ENCODE measurements at regions not wholly inside any gene's neighbourhood (a gene's known extent, or its start where the extent isn't known, plus 50 kb on each side); places are given as distances from the start of the nearest gene placed in this dataset.
"Not testable (repeated sequence)": the region's sequence is repeated elsewhere in the genome, so short reads cannot be mapped to it uniquely, and the experiment has no call there.

- not testable (repeated sequence) for H3K4me1 ChIP-seq (ENCODE audit: control insufficient read depth in 2 of 2, insufficient read depth in 2 of 2, low read length in 2 of 2); H3K27ac ChIP-seq (ENCODE audit: low read depth in 2 of 2, low read length in 2 of 2); H3K9me3 ChIP-seq (ENCODE audit: control insufficient read depth in 2 of 2, low read length in 2 of 2); H3K9ac ChIP-seq (ENCODE audit: low read depth in 1 of 2, low read length in 2 of 2); H3K27me3 ChIP-seq (ENCODE audit: control insufficient read depth in 2 of 2, insufficient read depth in 2 of 2, low read length in 2 of 2); H3K4me3 ChIP-seq (ENCODE audit: low read length in 2 of 2); H3K36me3 ChIP-seq (ENCODE audit: control insufficient read depth in 2 of 2, insufficient read depth in 2 of 2, low read length in 2 of 2)
Measured at GRCh38 chr9:41789387-41789786, 339.8 kb downstream of the CNTNAP3B start.

GRCh38 chr9:41787951-41788350, 341.3 kb downstream of the CNTNAP3B start:
- H3K4me3 ChIP-seq (ENCODE audit: low read length in 2 of 2); H3K9ac ChIP-seq (ENCODE audit: low read depth in 1 of 2, low read length in 2 of 2); H3K4me1 ChIP-seq (ENCODE audit: control insufficient read depth in 2 of 2, insufficient read depth in 2 of 2, low read length in 2 of 2); H3K27me3 ChIP-seq (ENCODE audit: control insufficient read depth in 2 of 2, insufficient read depth in 2 of 2, low read length in 2 of 2); H3K27ac ChIP-seq (ENCODE audit: low read depth in 2 of 2, low read length in 2 of 2); H3K36me3 ChIP-seq (ENCODE audit: control insufficient read depth in 2 of 2, insufficient read depth in 2 of 2, low read length in 2 of 2); H3K9me3 ChIP-seq (ENCODE audit: control insufficient read depth in 2 of 2, low read length in 2 of 2): not testable (repeated sequence)

GRCh38 chr9:41787270-41787669, 342.0 kb downstream of the CNTNAP3B start:
- H3K9ac ChIP-seq (ENCODE audit: low read depth in 1 of 2, low read length in 2 of 2); H3K27me3 ChIP-seq (ENCODE audit: control insufficient read depth in 2 of 2, insufficient read depth in 2 of 2, low read length in 2 of 2); H3K9me3 ChIP-seq (ENCODE audit: control insufficient read depth in 2 of 2, low read length in 2 of 2); H3K4me1 ChIP-seq (ENCODE audit: control insufficient read depth in 2 of 2, insufficient read depth in 2 of 2, low read length in 2 of 2); H3K27ac ChIP-seq (ENCODE audit: low read depth in 2 of 2, low read length in 2 of 2); H3K4me3 ChIP-seq (ENCODE audit: low read length in 2 of 2); H3K36me3 ChIP-seq (ENCODE audit: control insufficient read depth in 2 of 2, insufficient read depth in 2 of 2, low read length in 2 of 2): not testable (repeated sequence)

- not testable (repeated sequence) for H3K27me3 ChIP-seq (ENCODE audit: control insufficient read depth in 2 of 2, insufficient read depth in 2 of 2, low read length in 2 of 2); H3K9me3 ChIP-seq (ENCODE audit: control insufficient read depth in 2 of 2, low read length in 2 of 2); H3K36me3 ChIP-seq (ENCODE audit: control insufficient read depth in 2 of 2, insufficient read depth in 2 of 2, low read length in 2 of 2); H3K9ac ChIP-seq (ENCODE audit: low read depth in 1 of 2, low read length in 2 of 2); H3K27ac ChIP-seq (ENCODE audit: low read depth in 2 of 2, low read length in 2 of 2); H3K4me1 ChIP-seq (ENCODE audit: control insufficient read depth in 2 of 2, insufficient read depth in 2 of 2, low read length in 2 of 2); H3K4me3 ChIP-seq (ENCODE audit: low read length in 2 of 2)
Measured at GRCh38 chr9:41784006-41784405, 345.2 kb downstream of the CNTNAP3B start.

- not testable (repeated sequence) for H3K9me3 ChIP-seq (ENCODE audit: control insufficient read depth in 2 of 2, low read length in 2 of 2); H3K27me3 ChIP-seq (ENCODE audit: control insufficient read depth in 2 of 2, insufficient read depth in 2 of 2, low read length in 2 of 2); H3K9ac ChIP-seq (ENCODE audit: low read depth in 1 of 2, low read length in 2 of 2); H3K4me1 ChIP-seq (ENCODE audit: control insufficient read depth in 2 of 2, insufficient read depth in 2 of 2, low read length in 2 of 2); H3K27ac ChIP-seq (ENCODE audit: low read depth in 2 of 2, low read length in 2 of 2); H3K4me3 ChIP-seq (ENCODE audit: low read length in 2 of 2); H3K36me3 ChIP-seq (ENCODE audit: control insufficient read depth in 2 of 2, insufficient read depth in 2 of 2, low read length in 2 of 2)
Measured at GRCh38 chr9:41783070-41783810, 346.0 kb downstream of the CNTNAP3B start.

- H3K9ac ChIP-seq (ENCODE audit: low read depth in 1 of 2, low read length in 2 of 2); H3K27ac ChIP-seq (ENCODE audit: low read depth in 2 of 2, low read length in 2 of 2); H3K4me1 ChIP-seq (ENCODE audit: control insufficient read depth in 2 of 2, insufficient read depth in 2 of 2, low read length in 2 of 2); H3K9me3 ChIP-seq (ENCODE audit: control insufficient read depth in 2 of 2, low read length in 2 of 2); H3K36me3 ChIP-seq (ENCODE audit: control insufficient read depth in 2 of 2, insufficient read depth in 2 of 2, low read length in 2 of 2); H3K27me3 ChIP-seq (ENCODE audit: control insufficient read depth in 2 of 2, insufficient read depth in 2 of 2, low read length in 2 of 2); H3K4me3 ChIP-seq (ENCODE audit: low read length in 2 of 2): not testable (repeated sequence)
Measured at GRCh38 chr9:41781899-41782298, 347.3 kb downstream of the CNTNAP3B start.

GRCh38 chr9:41779897-41780406, 349.3 kb downstream of the CNTNAP3B start:
- H3K4me3 ChIP-seq (ENCODE audit: low read length in 2 of 2); H3K36me3 ChIP-seq (ENCODE audit: control insufficient read depth in 2 of 2, insufficient read depth in 2 of 2, low read length in 2 of 2); H3K27ac ChIP-seq (ENCODE audit: low read depth in 2 of 2, low read length in 2 of 2); H3K27me3 ChIP-seq (ENCODE audit: control insufficient read depth in 2 of 2, insufficient read depth in 2 of 2, low read length in 2 of 2); H3K4me1 ChIP-seq (ENCODE audit: control insufficient read depth in 2 of 2, insufficient read depth in 2 of 2, low read length in 2 of 2); H3K9me3 ChIP-seq (ENCODE audit: control insufficient read depth in 2 of 2, low read length in 2 of 2); H3K9ac ChIP-seq (ENCODE audit: low read depth in 1 of 2, low read length in 2 of 2): not testable (repeated sequence)

GRCh38 chr9:41779192-41779591, 350.0 kb downstream of the CNTNAP3B start:
- not testable (repeated sequence) for H3K27ac ChIP-seq (ENCODE audit: low read depth in 2 of 2, low read length in 2 of 2); H3K4me1 ChIP-seq (ENCODE audit: control insufficient read depth in 2 of 2, insufficient read depth in 2 of 2, low read length in 2 of 2); H3K27me3 ChIP-seq (ENCODE audit: control insufficient read depth in 2 of 2, insufficient read depth in 2 of 2, low read length in 2 of 2); H3K9ac ChIP-seq (ENCODE audit: low read depth in 1 of 2, low read length in 2 of 2); H3K9me3 ChIP-seq (ENCODE audit: control insufficient read depth in 2 of 2, low read length in 2 of 2); H3K36me3 ChIP-seq (ENCODE audit: control insufficient read depth in 2 of 2, insufficient read depth in 2 of 2, low read length in 2 of 2); H3K4me3 ChIP-seq (ENCODE audit: low read length in 2 of 2)

- H3K4me3 ChIP-seq (ENCODE audit: low read length in 2 of 2); H3K9ac ChIP-seq (ENCODE audit: low read depth in 1 of 2, low read length in 2 of 2); H3K36me3 ChIP-seq (ENCODE audit: control insufficient read depth in 2 of 2, insufficient read depth in 2 of 2, low read length in 2 of 2); H3K9me3 ChIP-seq (ENCODE audit: control insufficient read depth in 2 of 2, low read length in 2 of 2); H3K4me1 ChIP-seq (ENCODE audit: control insufficient read depth in 2 of 2, insufficient read depth in 2 of 2, low read length in 2 of 2); H3K27ac ChIP-seq (ENCODE audit: low read depth in 2 of 2, low read length in 2 of 2); H3K27me3 ChIP-seq (ENCODE audit: control insufficient read depth in 2 of 2, insufficient read depth in 2 of 2, low read length in 2 of 2): not testable (repeated sequence)
Measured at GRCh38 chr9:41778535-41779071, 350.6 kb downstream of the CNTNAP3B start.

GRCh38 chr9:41777536-41777935, 351.7 kb downstream of the CNTNAP3B start:
- H3K4me3 ChIP-seq (ENCODE audit: low read length in 2 of 2); H3K27me3 ChIP-seq (ENCODE audit: control insufficient read depth in 2 of 2, insufficient read depth in 2 of 2, low read length in 2 of 2); H3K27ac ChIP-seq (ENCODE audit: low read depth in 2 of 2, low read length in 2 of 2); H3K9ac ChIP-seq (ENCODE audit: low read depth in 1 of 2, low read length in 2 of 2); H3K4me1 ChIP-seq (ENCODE audit: control insufficient read depth in 2 of 2, insufficient read depth in 2 of 2, low read length in 2 of 2); H3K36me3 ChIP-seq (ENCODE audit: control insufficient read depth in 2 of 2, insufficient read depth in 2 of 2, low read length in 2 of 2); H3K9me3 ChIP-seq (ENCODE audit: control insufficient read depth in 2 of 2, low read length in 2 of 2): not testable (repeated sequence)

Measured in mucosa of rectum (tissue), 2 donors.